Sigmoid colon (tissue), 6 donors: ENCODE measurements at regions not wholly inside any gene's neighbourhood (a gene's known extent, or its start where the extent isn't known, plus 50 kb on each side); places are given as distances from the start of the nearest gene placed in this dataset.

Experiments used
- DNase-seq: peaks from one replicate; pipeline ENCODE4 v3.0.0-alpha.2; 2019
- H3K27ac ChIP-seq, 4 donors: fragments of 200-600 bp; sonication (generic); one replicate each; pipeline ENCODE4 v1.5.1; 2016 to 2019; ENCODE audit warnings: mild to moderate bottlenecking in 1 of 4
- H3K27me3 ChIP-seq, 3 donors: fragments of 200-600 bp; sonication (generic); one replicate each; pipeline ENCODE4 v1.5.1; 2019; ENCODE audit warnings: mild to moderate bottlenecking in 1 of 3
- H3K36me3 ChIP-seq, 4 donors: fragments of 200-600 bp; sonication (generic); one replicate each; pipeline ENCODE4 v1.5.1; 2016 to 2019
- H3K4me1 ChIP-seq, 4 donors: fragments of 200-600 bp; sonication (generic); one replicate each; pipeline ENCODE4 v1.5.1; 2017 to 2019
- H3K4me3 ChIP-seq, 4 donors: fragments of 200-600 bp; sonication (generic); one replicate each; pipeline ENCODE4 v1.5.1; 2017 to 2019; ENCODE audit warnings: mild to moderate bottlenecking in 2 of 4, moderate library complexity in 1 of 4
- H3K9me3 ChIP-seq, 4 donors: fragments of 200-600 bp in 3 of 4; sonication (generic) in 3 of 4; one replicate each; pipeline versions ENCODE4 v1.5.1 to v1.6.1; 2013 to 2019
- CTCF ChIP-seq, 4 experiments: fragments of 450-650 bp in 3 of 4; fragments of 200-600 bp in 1 of 4; IDR thresholded peaks; one replicate each; pipeline ENCODE4 v1.5.1; 2016 to 2019; ENCODE audit warnings: antibody characterized with exemption in 4 of 4, mild to moderate bottlenecking in 3 of 4, moderate library complexity in 2 of 4
- EP300 ChIP-seq, 4 donors: sonication (generic); formaldehyde crosslinking; IDR thresholded peaks; one replicate each; pipeline ENCODE4 v1.6.1; 2017; ENCODE audit warnings: antibody characterized with exemption in 4 of 4
- POLR2A ChIP-seq, 2 donors: fragments of 450-650 bp; IDR thresholded peaks; one replicate each; pipeline ENCODE4 v1.6.1; 2016; ENCODE audit warnings: antibody characterized with exemption in 2 of 2, mild to moderate bottlenecking in 2 of 2, moderate library complexity in 2 of 2
- POLR2AphosphoS5 ChIP-seq, 4 donors: sonication (generic); formaldehyde crosslinking; IDR thresholded peaks; one replicate each; pipeline ENCODE4 v1.6.1; 2017; ENCODE audit warnings: antibody characterized with exemption in 4 of 4
- WGBS, 2 donors: extraction: QIAGEN DNeasy Blood & Tissue Kit; methylation state at CpG; one replicate each; pipeline ENCODE4 v1.1.7; 2013; 5-methylcytosine and 5-hydroxymethylcytosine counted together
- intact Hi-C: fragments of 100-400 bp; cut with DNase I; formaldehyde crosslinking; loops from one replicate; pipeline ENCODE4 v1.15.1; 2023
- donor health status: healthy with polysubstance abuse.
- donor health status: healthy.

DNA sequence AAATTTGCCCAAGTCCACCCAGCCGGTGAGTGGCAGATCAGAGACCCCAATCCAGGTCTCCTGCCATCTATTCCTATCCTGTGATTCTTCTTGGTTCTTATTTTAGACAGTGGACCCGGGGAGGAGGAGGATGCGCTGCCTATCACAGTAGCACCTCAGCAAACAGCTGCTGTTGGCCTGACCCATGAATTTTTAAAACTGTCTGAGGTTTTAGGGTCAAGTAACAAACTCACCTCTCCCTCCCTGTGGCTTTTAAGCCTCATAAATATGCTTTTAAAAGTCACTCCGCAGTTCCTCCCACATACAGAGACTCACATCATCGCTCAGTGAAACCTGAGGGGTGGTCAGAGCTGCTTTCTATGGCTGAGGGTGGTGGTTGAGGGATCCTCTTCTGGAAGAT lies 128.6 kb downstream of the NAV1 start:
- Histone ChIP-seq H3K27ac (no peak overlapping the region), H3K27me3 (no peaks in the 10 kb centered on the region), H3K9me3 (no peaks in the 10 kb centered on the region), H3K36me3 (no peaks in the 10 kb centered on the region), H3K4me3 (no peak overlapping the region), H3K4me1 (peaks cover 0 to 7% (median 2%) of the 10 kb centered on the region in 4 donors)
- no peak for DNase-seq
- no peak for TF ChIP-seq POLR2AphosphoS5 (IDR thresholded peaks at IDR 0.05)
- no peak for TF ChIP-seq POLR2A (IDR thresholded peaks at IDR 0.05)
- no peak for TF ChIP-seq CTCF (IDR thresholded peaks at IDR 0.05)
- TF ChIP-seq EP300 (IDR thresholded peaks at IDR 0.05) = no peak
- intact Hi-C loops = loop anchor here (10.0 kb wide), 1 partner anchor 1567 kb away; no protein-coding TSS in a partner anchor
- 89 to 91% methylated on average over 5 of the region's 5 CpGs for WGBS, 2 donors

- TF ChIP-seq CTCF (IDR thresholded peaks at IDR 0.05) (no peak), POLR2AphosphoS5 (IDR thresholded peaks at IDR 0.05) (no peak), EP300 (IDR thresholded peaks at IDR 0.05) (no peak), POLR2A (IDR thresholded peaks at IDR 0.05) (no peak)
- Histone ChIP-seq H3K4me3 (no peak overlapping the region), H3K4me1 (peaks cover 0 to 24% (median 18%) of the 10 kb centered on the region in 4 donors), H3K27me3 (no peaks in the 10 kb centered on the region), H3K36me3 (no peaks in the 10 kb centered on the region), H3K27ac (no peak overlapping the region), H3K9me3 (no peaks in the 10 kb centered on the region)
- intact Hi-C loops = no loop called here
- no peak for DNase-seq
- WGBS, 2 donors = 94 to 96% methylated on average over 1 of the region's 1 CpG
Observed at GRCh38 chr1:201670517-201670916, 131.6 kb downstream of the NAV1 start.

DNA sequence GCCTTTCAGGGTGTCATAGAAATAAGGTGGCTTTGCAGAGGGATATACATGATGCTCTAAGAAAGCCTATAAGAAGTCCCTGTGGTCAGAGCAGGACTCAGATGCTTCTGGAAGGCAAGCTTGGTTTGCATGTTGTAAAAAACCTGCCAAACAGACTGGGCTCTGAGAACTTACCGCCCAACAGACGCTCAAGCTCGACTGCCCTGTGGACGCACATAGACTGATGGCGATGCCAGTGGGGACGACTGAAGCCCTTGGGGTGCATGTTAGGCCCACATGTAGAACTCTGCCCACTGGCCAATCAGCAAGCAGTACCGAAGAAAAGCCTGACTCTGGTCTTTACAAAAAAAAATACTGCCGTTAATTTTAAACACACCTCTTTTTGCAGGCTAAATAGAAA lies 133.8 kb downstream of the NAV1 start:
- H3K27ac ChIP-seq = no peak overlapping the region

GRCh38 chr1:201673093-201673492 lies 134.2 kb downstream of the NAV1 start:
- Histone ChIP-seq H3K36me3 (no peaks in the 10 kb centered on the region), H3K9me3 (no peaks in the 10 kb centered on the region), H3K27ac (no peak overlapping the region), H3K4me1 (peaks cover 0 to 37% (median 32%) of the 10 kb centered on the region in 4 donors), H3K4me3 (no peak overlapping the region), H3K27me3 (no peaks in the 10 kb centered on the region)
- 55 to 87% methylated on average over 9 of the region's 9 CpGs for WGBS, 2 donors
- no peak for DNase-seq
- TF ChIP-seq POLR2AphosphoS5 (IDR thresholded peaks at IDR 0.05) = no peak
- no peak for TF ChIP-seq POLR2A (IDR thresholded peaks at IDR 0.05)
- no peak for TF ChIP-seq EP300 (IDR thresholded peaks at IDR 0.05)
- no peak for TF ChIP-seq CTCF (IDR thresholded peaks at IDR 0.05)
- intact Hi-C loops = no loop called here

More for the DNA sequence above, 133.8 kb downstream of the NAV1 start:
- H3K36me3 ChIP-seq = no peaks in the 10 kb centered on the region
- TF ChIP-seq POLR2A (IDR thresholded peaks at IDR 0.05) = no peak
- no peak for TF ChIP-seq POLR2AphosphoS5 (IDR thresholded peaks at IDR 0.05)
- TF ChIP-seq EP300 (IDR thresholded peaks at IDR 0.05) = no peak
- no peak for TF ChIP-seq CTCF (IDR thresholded peaks at IDR 0.05)
- H3K4me3 ChIP-seq = no peak overlapping the region
- H3K4me1 ChIP-seq = peaks cover 0 to 37% (median 32%) of the 10 kb centered on the region in 4 donors
- H3K9me3 ChIP-seq = no peaks in the 10 kb centered on the region
- no peak for DNase-seq
- 74 to 81% methylated on average over 8 of the region's 8 CpGs for WGBS, 2 donors
- intact Hi-C loops = no loop called here
- no peaks in the 10 kb centered on the region for H3K27me3 ChIP-seq

- intact Hi-C loops = no loop called here
- Histone ChIP-seq H3K4me3 (no peak overlapping the region), H3K4me1 (peaks cover 0 to 38% (median 34%) of the 10 kb centered on the region in 4 donors), H3K9me3 (no peaks in the 10 kb centered on the region), H3K36me3 (no peaks in the 10 kb centered on the region), H3K27me3 (no peaks in the 10 kb centered on the region), H3K27ac (no peak overlapping the region)
- TF ChIP-seq CTCF (IDR thresholded peaks at IDR 0.05) (no peak), EP300 (IDR thresholded peaks at IDR 0.05) (no peak), POLR2A (IDR thresholded peaks at IDR 0.05) (no peak), POLR2AphosphoS5 (IDR thresholded peaks at IDR 0.05) (no peak)
- DNase-seq = no peak
- 84 to 98% methylated on average over 5 of the region's 5 CpGs for WGBS, 2 donors
Observed at GRCh38 chr1:201673915-201674314, 135.0 kb downstream of the NAV1 start.
